ENCODE measurements at regions not wholly inside any gene's neighbourhood (a gene's known extent, or its start where the extent isn't known, plus 50 kb on each side); places are given as distances from the start of the nearest gene placed in this dataset.

DNA sequence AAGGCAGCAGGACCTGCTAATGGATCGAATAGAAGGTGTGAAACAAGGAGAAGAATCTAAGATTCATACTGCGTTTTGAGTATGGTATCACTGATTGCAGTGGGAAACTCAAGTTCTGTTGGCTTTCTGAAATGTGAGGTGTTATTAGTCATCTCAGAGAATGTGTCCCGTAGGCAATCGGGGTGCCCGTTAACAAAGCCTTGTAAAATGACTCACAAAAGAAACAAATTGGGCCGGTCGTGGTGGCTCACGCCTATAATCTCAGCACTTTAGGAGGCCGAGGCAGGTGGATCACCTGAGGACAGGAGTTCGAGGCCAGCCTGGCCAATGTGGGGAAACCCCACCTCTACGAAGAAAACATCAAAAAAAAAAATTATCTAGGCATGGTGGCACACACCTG lies 118.2 kb upstream of the C7orf33 start:
- Histone ChIP-seq H3K79me2 (ENCODE audit: control insufficient read depth, insufficient read depth, low read length) (no peaks in the 10 kb centered on the region), H3K9me3 (replicated peaks; ENCODE audit: control insufficient read depth, insufficient read depth, low read length) (no peaks in the 10 kb centered on the region), H2AFZ (ENCODE audit: control insufficient read depth, low read depth, low read length) (no peak overlapping the region), H3K9ac (ENCODE audit: control insufficient read depth, insufficient read depth, low read length) (no peak overlapping the region), H3K27ac (ENCODE audit: control insufficient read depth, insufficient read depth) (no peak overlapping the region), H3K4me2 (ENCODE audit: control insufficient read depth, insufficient read depth) (no peak overlapping the region), H4K20me1 (ENCODE audit: control insufficient read depth, insufficient read depth) (no peaks in the 10 kb centered on the region), H3K4me1 (ENCODE audit: control insufficient read depth, insufficient read depth, low read length) (no peaks in the 10 kb centered on the region), H3K36me3 (ENCODE audit: control insufficient read depth in 2 of 2, insufficient read depth in 2 of 2, low read length in 1 of 2) (no peaks in the 10 kb centered on the region), H3K4me3 (no peak overlapping the region), H3K27me3 (replicated peaks in 1 of 2; ENCODE audit: control insufficient read depth in 2 of 2, insufficient read depth in 2 of 2, low read length in 1 of 2) (no peaks in the 10 kb centered on the region)
- no TSS peak for BruUV-seq (replicated peaks)
- intact Hi-C loops (cut with micrococcal nuclease; ENCODE audit: unreplicated experiment) (no loop called here), in situ Hi-C loops (cut with MboI) (no loop called here)
- WGBS (ENCODE audit: insufficient coverage, insufficient replicate concordance, low lambda C conversion rate, missing lambda C conversion rate) = 17% methylated on average over 11 of the region's 11 CpGs
- FAIRE-seq (no peak), DNase-seq (ENCODE audit: low read depth, low spot score) (no peak), ATAC-seq (no peak)
- SMC1A ChIA-PET (ENCODE audit: uncharacterized antibody, unreplicated experiment) = no interaction called here
- CTCF ChIA-PET = no interaction called here
- POLR2A ChIA-PET = no interaction called here
- RAD21 ChIA-PET (ENCODE audit: unreplicated experiment) = no interaction called here
- TF ChIP-seq, protein P1, sequence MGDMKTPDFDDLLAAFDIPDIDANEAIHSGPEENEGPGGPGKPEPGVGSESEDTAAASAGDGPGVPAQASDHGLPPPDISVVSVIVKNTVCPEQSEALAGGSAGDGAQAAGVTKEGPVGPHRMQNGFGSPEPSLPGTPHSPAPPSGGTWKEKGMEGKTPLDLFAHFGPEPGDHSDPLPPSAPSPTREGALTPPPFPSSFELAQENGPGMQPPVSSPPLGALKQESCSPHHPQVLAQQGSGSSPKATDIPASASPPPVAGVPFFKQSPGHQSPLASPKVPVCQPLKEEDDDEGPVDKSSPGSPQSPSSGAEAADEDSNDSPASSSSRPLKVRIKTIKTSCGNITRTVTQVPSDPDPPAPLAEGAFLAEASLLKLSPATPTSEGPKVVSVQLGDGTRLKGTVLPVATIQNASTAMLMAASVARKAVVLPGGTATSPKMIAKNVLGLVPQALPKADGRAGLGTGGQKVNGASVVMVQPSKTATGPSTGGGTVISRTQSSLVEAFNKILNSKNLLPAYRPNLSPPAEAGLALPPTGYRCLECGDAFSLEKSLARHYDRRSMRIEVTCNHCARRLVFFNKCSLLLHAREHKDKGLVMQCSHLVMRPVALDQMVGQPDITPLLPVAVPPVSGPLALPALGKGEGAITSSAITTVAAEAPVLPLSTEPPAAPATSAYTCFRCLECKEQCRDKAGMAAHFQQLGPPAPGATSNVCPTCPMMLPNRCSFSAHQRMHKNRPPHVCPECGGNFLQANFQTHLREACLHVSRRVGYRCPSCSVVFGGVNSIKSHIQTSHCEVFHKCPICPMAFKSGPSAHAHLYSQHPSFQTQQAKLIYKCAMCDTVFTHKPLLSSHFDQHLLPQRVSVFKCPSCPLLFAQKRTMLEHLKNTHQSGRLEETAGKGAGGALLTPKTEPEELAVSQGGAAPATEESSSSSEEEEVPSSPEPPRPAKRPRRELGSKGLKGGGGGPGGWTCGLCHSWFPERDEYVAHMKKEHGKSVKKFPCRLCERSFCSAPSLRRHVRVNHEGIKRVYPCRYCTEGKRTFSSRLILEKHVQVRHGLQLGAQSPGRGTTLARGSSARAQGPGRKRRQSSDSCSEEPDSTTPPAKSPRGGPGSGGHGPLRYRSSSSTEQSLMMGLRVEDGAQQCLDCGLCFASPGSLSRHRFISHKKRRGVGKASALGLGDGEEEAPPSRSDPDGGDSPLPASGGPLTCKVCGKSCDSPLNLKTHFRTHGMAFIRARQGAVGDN (IDR thresholded peaks at IDR 0.05) = no peak
- no peak for TF ChIP-seq ZBTB11 (CRISPR knock-in tag; IDR thresholded peaks at IDR 0.05)
- TF ChIP-seq NBN (IDR thresholded peaks at IDR 0.05) = no peak
- TF ChIP-seq SRF (IDR thresholded peaks at IDR 0.05; ENCODE audit: low read depth in 2 of 2, low read length in 2 of 2) = no peak
- no peak for TF ChIP-seq PBX3 (IDR thresholded peaks at IDR 0.05; ENCODE audit: insufficient replicate concordance, low read depth, low read length)
- no peak for TF ChIP-seq MEF2B (IDR thresholded peaks at IDR 0.05; ENCODE audit: partially characterized antibody, poor library complexity, severe bottlenecking)
- TF ChIP-seq TAF1 (IDR thresholded peaks at IDR 0.05; ENCODE audit: borderline replicate concordance, low read depth, low read length) = no peak
- TF ChIP-seq, protein P2, sequence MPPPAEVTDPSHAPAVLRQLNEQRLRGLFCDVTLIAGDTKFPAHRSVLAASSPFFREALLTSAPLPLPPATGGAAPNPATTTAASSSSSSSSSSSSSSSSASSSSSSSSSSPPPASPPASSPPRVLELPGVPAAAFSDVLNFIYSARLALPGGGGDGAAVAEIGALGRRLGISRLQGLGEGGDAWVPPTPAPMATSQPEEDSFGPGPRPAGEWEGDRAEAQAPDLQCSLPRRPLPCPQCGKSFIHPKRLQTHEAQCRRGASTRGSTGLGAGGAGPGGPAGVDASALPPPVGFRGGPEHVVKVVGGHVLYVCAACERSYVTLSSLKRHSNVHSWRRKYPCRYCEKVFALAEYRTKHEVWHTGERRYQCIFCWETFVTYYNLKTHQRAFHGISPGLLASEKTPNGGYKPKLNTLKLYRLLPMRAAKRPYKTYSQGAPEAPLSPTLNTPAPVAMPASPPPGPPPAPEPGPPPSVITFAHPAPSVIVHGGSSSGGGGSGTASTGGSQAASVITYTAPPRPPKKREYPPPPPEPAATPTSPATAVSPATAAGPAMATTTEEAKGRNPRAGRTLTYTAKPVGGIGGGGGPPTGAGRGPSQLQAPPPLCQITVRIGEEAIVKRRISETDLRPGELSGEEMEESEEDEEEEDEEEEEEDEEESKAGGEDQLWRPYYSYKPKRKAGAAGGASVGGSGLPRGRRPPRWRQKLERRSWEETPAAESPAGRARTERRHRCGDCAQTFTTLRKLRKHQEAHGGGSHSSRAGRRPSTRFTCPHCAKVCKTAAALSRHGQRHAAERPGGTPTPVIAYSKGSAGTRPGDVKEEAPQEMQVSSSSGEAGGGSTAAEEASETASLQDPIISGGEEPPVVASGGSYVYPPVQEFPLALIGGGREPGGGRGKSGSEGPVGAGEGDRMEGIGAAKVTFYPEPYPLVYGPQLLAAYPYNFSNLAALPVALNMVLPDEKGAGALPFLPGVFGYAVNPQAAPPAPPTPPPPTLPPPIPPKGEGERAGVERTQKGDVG (CRISPR knock-in tag; IDR thresholded peaks at IDR 0.05) = no peak
- TF ChIP-seq HDAC6 (IDR thresholded peaks at IDR 0.05; ENCODE audit: unreplicated experiment) = no peak
- TF ChIP-seq MAX (IDR thresholded peaks at IDR 0.05; ENCODE audit: low read depth, low read length) = no peak
- no peak for TF ChIP-seq POLR2A (IDR thresholded peaks at IDR 0.05; ENCODE audit: low read depth, low read length)
- no peak for TF ChIP-seq EED (IDR thresholded peaks at IDR 0.05; ENCODE audit: low read depth)
- TF ChIP-seq MTA2 (IDR thresholded peaks at IDR 0.05; ENCODE audit: low read depth) = no peak

Measured in GM12878 (cell line).